ENCODE measurements at regions not wholly inside any gene's neighbourhood (a gene's known extent, or its start where the extent isn't known, plus 50 kb on each side); places are given as distances from the start of the nearest gene placed in this dataset.

- Histone ChIP-seq H3K27ac (ENCODE audit: low read depth in 2 of 2, low read length in 1 of 2) (peak overlapping the region; percentile 77 to 78), H3K9me3 (ENCODE audit: control insufficient read depth in 2 of 2, insufficient read depth in 1 of 2, low read depth in 1 of 2, low read length in 1 of 2) (no peaks in the 10 kb centered on the region), H3K27me3 (ENCODE audit: control insufficient read depth in 1 of 2, insufficient read depth in 2 of 2, low read length in 2 of 2) (no peaks in the 10 kb centered on the region), H3K4me3 (ENCODE audit: low read depth in 1 of 2, low read length in 2 of 2) (no peak overlapping the region), H3K36me3 (ENCODE audit: control insufficient read depth in 2 of 2, insufficient read depth in 2 of 2, low read length in 1 of 2) (no peaks in the 10 kb centered on the region), H3K4me1 (ENCODE audit: control insufficient read depth in 2 of 2, insufficient read depth in 2 of 2, low read length in 1 of 2) (no peaks in the 10 kb centered on the region)
- WGBS, 2 donors, result 67 to 70% methylated on average over 2 of the region's 2 CpGs
These were observed 167.8 kb downstream of the QRSL1 start for GRCh38 chr6:106797186-106797585.

GRCh38 chr6:106796781-106797180, 167.4 kb downstream of the QRSL1 start:
- Histone ChIP-seq H3K4me1 (ENCODE audit: control insufficient read depth in 2 of 2, insufficient read depth in 2 of 2, low read length in 1 of 2) (no peaks in the 10 kb centered on the region), H3K4me3 (ENCODE audit: low read depth in 1 of 2, low read length in 2 of 2) (no peak overlapping the region), H3K9me3 (ENCODE audit: control insufficient read depth in 2 of 2, insufficient read depth in 1 of 2, low read depth in 1 of 2, low read length in 1 of 2) (no peaks in the 10 kb centered on the region), H3K27ac (ENCODE audit: low read depth in 2 of 2, low read length in 1 of 2) (peak overlapping the region; percentile 77 to 78), H3K36me3 (ENCODE audit: control insufficient read depth in 2 of 2, insufficient read depth in 2 of 2, low read length in 1 of 2) (no peaks in the 10 kb centered on the region), H3K27me3 (ENCODE audit: control insufficient read depth in 1 of 2, insufficient read depth in 2 of 2, low read length in 2 of 2) (no peaks in the 10 kb centered on the region)
- 56 to 62% methylated on average over 1 of the region's 1 CpG for WGBS, 2 donors

GRCh38 chr6:106794129-106794528, 164.8 kb downstream of the QRSL1 start:
- Histone ChIP-seq H3K36me3 (ENCODE audit: control insufficient read depth in 2 of 2, insufficient read depth in 2 of 2, low read length in 1 of 2) (no peaks in the 10 kb centered on the region), H3K4me3 (ENCODE audit: low read depth in 1 of 2, low read length in 2 of 2) (no peak overlapping the region), H3K27me3 (ENCODE audit: control insufficient read depth in 1 of 2, insufficient read depth in 2 of 2, low read length in 2 of 2) (no peaks in the 10 kb centered on the region), H3K9me3 (ENCODE audit: control insufficient read depth in 2 of 2, insufficient read depth in 1 of 2, low read depth in 1 of 2, low read length in 1 of 2) (no peaks in the 10 kb centered on the region), H3K4me1 (ENCODE audit: control insufficient read depth in 2 of 2, insufficient read depth in 2 of 2, low read length in 1 of 2) (peaks cover 0 to 2% of the 10 kb centered on the region in 2 donors), H3K27ac (ENCODE audit: low read depth in 2 of 2, low read length in 1 of 2) (no peak overlapping the region)
- WGBS, 2 donors, result 88 to 100% methylated on average over 2 of the region's 2 CpGs

GRCh38 chr6:106792536-106793236, 163.3 kb downstream of the QRSL1 start:
- H3K4me3 ChIP-seq (ENCODE audit: low read depth in 1 of 2, low read length in 2 of 2), result no peak overlapping the region
- no peak overlapping the region for H3K27ac ChIP-seq (ENCODE audit: low read depth in 2 of 2, low read length in 1 of 2)
- no peaks in the 10 kb centered on the region for H3K9me3 ChIP-seq (ENCODE audit: control insufficient read depth in 2 of 2, insufficient read depth in 1 of 2, low read depth in 1 of 2, low read length in 1 of 2)
- no peaks in the 10 kb centered on the region for H3K27me3 ChIP-seq (ENCODE audit: control insufficient read depth in 1 of 2, insufficient read depth in 2 of 2, low read length in 2 of 2)
- no peaks in the 10 kb centered on the region for H3K36me3 ChIP-seq (ENCODE audit: control insufficient read depth in 2 of 2, insufficient read depth in 2 of 2, low read length in 1 of 2)
- H3K4me1 ChIP-seq (ENCODE audit: control insufficient read depth in 2 of 2, insufficient read depth in 2 of 2, low read length in 1 of 2), result peaks cover 0 to 5% of the 10 kb centered on the region in 2 donors
- WGBS, 2 donors, result 73 to 80% methylated on average over 7 of the region's 7 CpGs

GRCh38 chr6:106790935-106791334, 161.6 kb downstream of the QRSL1 start:
- peak overlapping the region in 1 of 2 donors; percentile 40 for H3K27ac ChIP-seq (ENCODE audit: low read depth in 2 of 2, low read length in 1 of 2)
- no peak overlapping the region for H3K4me3 ChIP-seq (ENCODE audit: low read depth in 1 of 2, low read length in 2 of 2)
- no peaks in the 10 kb centered on the region for H3K27me3 ChIP-seq (ENCODE audit: control insufficient read depth in 1 of 2, insufficient read depth in 2 of 2, low read length in 2 of 2)
- no peaks in the 10 kb centered on the region for H3K9me3 ChIP-seq (ENCODE audit: control insufficient read depth in 2 of 2, insufficient read depth in 1 of 2, low read depth in 1 of 2, low read length in 1 of 2)
- WGBS, 2 donors, result 81 to 89% methylated on average over 8 of the region's 8 CpGs
- peaks cover 0 to 5% of the 10 kb centered on the region in 2 donors for H3K4me1 ChIP-seq (ENCODE audit: control insufficient read depth in 2 of 2, insufficient read depth in 2 of 2, low read length in 1 of 2)
- H3K36me3 ChIP-seq (ENCODE audit: control insufficient read depth in 2 of 2, insufficient read depth in 2 of 2, low read length in 1 of 2), result no peaks in the 10 kb centered on the region

- H3K4me3 ChIP-seq (ENCODE audit: low read depth in 1 of 2, low read length in 2 of 2), result no peak overlapping the region
- H3K9me3 ChIP-seq (ENCODE audit: control insufficient read depth in 2 of 2, insufficient read depth in 1 of 2, low read depth in 1 of 2, low read length in 1 of 2), result no peaks in the 10 kb centered on the region
- no peaks in the 10 kb centered on the region for H3K36me3 ChIP-seq (ENCODE audit: control insufficient read depth in 2 of 2, insufficient read depth in 2 of 2, low read length in 1 of 2)
- no peaks in the 10 kb centered on the region for H3K27me3 ChIP-seq (ENCODE audit: control insufficient read depth in 1 of 2, insufficient read depth in 2 of 2, low read length in 2 of 2)
- 87 to 88% methylated on average over 8 of the region's 8 CpGs for WGBS, 2 donors
- H3K4me1 ChIP-seq (ENCODE audit: control insufficient read depth in 2 of 2, insufficient read depth in 2 of 2, low read length in 1 of 2), result peaks cover 0 to 5% of the 10 kb centered on the region in 2 donors
- no peak overlapping the region for H3K27ac ChIP-seq (ENCODE audit: low read depth in 2 of 2, low read length in 1 of 2)
These were observed 160.9 kb downstream of the QRSL1 start for GRCh38 chr6:106790149-106790770.

GRCh38 chr6:106789428-106790148, 160.2 kb downstream of the QRSL1 start:
- H3K4me3 ChIP-seq (ENCODE audit: low read depth in 1 of 2, low read length in 2 of 2), result no peak overlapping the region
- H3K9me3 ChIP-seq (ENCODE audit: control insufficient read depth in 2 of 2, insufficient read depth in 1 of 2, low read depth in 1 of 2, low read length in 1 of 2), result no peaks in the 10 kb centered on the region
- no peaks in the 10 kb centered on the region for H3K36me3 ChIP-seq (ENCODE audit: control insufficient read depth in 2 of 2, insufficient read depth in 2 of 2, low read length in 1 of 2)
- no peak overlapping the region for H3K27ac ChIP-seq (ENCODE audit: low read depth in 2 of 2, low read length in 1 of 2)
- 71 to 73% methylated on average over 3 of the region's 3 CpGs for WGBS, 2 donors
- no peaks in the 10 kb centered on the region for H3K27me3 ChIP-seq (ENCODE audit: control insufficient read depth in 1 of 2, insufficient read depth in 2 of 2, low read length in 2 of 2)
- peaks cover 0 to 5% of the 10 kb centered on the region in 2 donors for H3K4me1 ChIP-seq (ENCODE audit: control insufficient read depth in 2 of 2, insufficient read depth in 2 of 2, low read length in 1 of 2)

GRCh38 chr6:106788761-106789160, 159.4 kb downstream of the QRSL1 start:
- H3K27me3 ChIP-seq (ENCODE audit: control insufficient read depth in 1 of 2, insufficient read depth in 2 of 2, low read length in 2 of 2), result no peaks in the 10 kb centered on the region
- no peaks in the 10 kb centered on the region for H3K36me3 ChIP-seq (ENCODE audit: control insufficient read depth in 2 of 2, insufficient read depth in 2 of 2, low read length in 1 of 2)
- no peak overlapping the region for H3K4me3 ChIP-seq (ENCODE audit: low read depth in 1 of 2, low read length in 2 of 2)
- 81 to 88% methylated on average over 2 of the region's 2 CpGs for WGBS, 2 donors
- peaks cover 0 to 5% of the 10 kb centered on the region in 2 donors for H3K4me1 ChIP-seq (ENCODE audit: control insufficient read depth in 2 of 2, insufficient read depth in 2 of 2, low read length in 1 of 2)
- H3K9me3 ChIP-seq (ENCODE audit: control insufficient read depth in 2 of 2, insufficient read depth in 1 of 2, low read depth in 1 of 2, low read length in 1 of 2), result no peaks in the 10 kb centered on the region
- peak overlapping the region in 1 of 2 donors; percentile 28 for H3K27ac ChIP-seq (ENCODE audit: low read depth in 2 of 2, low read length in 1 of 2)

GRCh38 chr6:106787327-106788196, 158.2 kb downstream of the QRSL1 start:
- H3K36me3 ChIP-seq (ENCODE audit: control insufficient read depth in 2 of 2, insufficient read depth in 2 of 2, low read length in 1 of 2), result no peaks in the 10 kb centered on the region
- peaks cover 0 to 5% of the 10 kb centered on the region in 2 donors for H3K4me1 ChIP-seq (ENCODE audit: control insufficient read depth in 2 of 2, insufficient read depth in 2 of 2, low read length in 1 of 2)
- WGBS, 2 donors, result 75 to 90% methylated on average over 11 of the region's 11 CpGs
- H3K4me3 ChIP-seq (ENCODE audit: low read depth in 1 of 2, low read length in 2 of 2), result no peak overlapping the region
- H3K9me3 ChIP-seq (ENCODE audit: control insufficient read depth in 2 of 2, insufficient read depth in 1 of 2, low read depth in 1 of 2, low read length in 1 of 2), result no peaks in the 10 kb centered on the region
- H3K27ac ChIP-seq (ENCODE audit: low read depth in 2 of 2, low read length in 1 of 2), result no peak overlapping the region
- no peaks in the 10 kb centered on the region for H3K27me3 ChIP-seq (ENCODE audit: control insufficient read depth in 1 of 2, insufficient read depth in 2 of 2, low read length in 2 of 2)
